ENCODE measurements at regions not wholly inside any gene's neighbourhood (a gene's known extent, or its start where the extent isn't known, plus 50 kb on each side); places are given as distances from the start of the nearest gene placed in this dataset.

GRCh38 chr2:9122367-9122766 lies 84.2 kb upstream of the ASAP2 start:
- POLR2A ChIA-PET (ENCODE audit: partially characterized antibody), result no interaction called here

More at GRCh38 chr2:9122367-9122766, 84.2 kb upstream of the ASAP2 start:
- DNase-seq (ENCODE audit: low read depth in 1 of 2, low spot score in 2 of 2) (no peak), FAIRE-seq (no peak)
- TF ChIP-seq JUN (IDR thresholded peaks at IDR 0.05; ENCODE audit: low read depth, low read length), result no peak
- no peak for TF ChIP-seq MAX (IDR thresholded peaks at IDR 0.05)
- no peak for TF ChIP-seq SIN3A (conservative IDR thresholded peaks at IDR 0.05 in 1 of 2, IDR thresholded peaks at IDR 0.05 in 1 of 2; ENCODE audit: low read depth in 1 of 2, low read length in 2 of 2)
- no peak for TF ChIP-seq SUZ12 (IDR thresholded peaks at IDR 0.05; ENCODE audit: low read length)
- CTCF ChIA-PET (ENCODE audit: partially characterized antibody), result interaction anchor here (0.7 kb wide), 1 partner anchor 15 kb away, joined by 3 read pairs; no protein-coding TSS in a partner anchor
- Histone ChIP-seq H3K18ac (ENCODE audit: extremely low read depth, low read length) (no peak overlapping the region), H2BK5ac (ENCODE audit: low read depth, low read length) (no peak overlapping the region), H3K9ac (replicated peaks in 1 of 4; ENCODE audit: extremely low read depth in 1 of 4, low read depth in 3 of 4, low read length in 3 of 4) (no peak overlapping the region), H3K4ac (replicated peaks; ENCODE audit: insufficient read length, low read depth, low read length) (no peak overlapping the region), H2BK20ac (ENCODE audit: low read length) (no peak overlapping the region), H2AK5ac (ENCODE audit: low read depth, low read length) (no peak overlapping the region), H3K9me3 (ENCODE audit: insufficient read depth in 2 of 2, low read depth in 1 of 2, low read length in 1 of 2) (0 out of 4 replicates have a peak, but pooled peaks cover 0 to 6% of the 10 kb centered on the region in 2 experiments), H2BK120ac (replicated peaks; ENCODE audit: low read depth, low read length) (no peak overlapping the region), H3K79me1 (ENCODE audit: low read depth, low read length) (no peaks in the 10 kb centered on the region), H3K14ac (ENCODE audit: insufficient read length) (no peak overlapping the region), H3K56ac (replicated peaks; ENCODE audit: insufficient read length, low read depth, low read length) (no peak overlapping the region), H4K91ac (replicated peaks; ENCODE audit: insufficient read length, low read length) (no peak overlapping the region), H3K23ac (ENCODE audit: insufficient read length) (no peak overlapping the region), H3K27ac (ENCODE audit: low read depth, low read length) (no peak overlapping the region), H2BK12ac (ENCODE audit: low read depth, low read length) (no peak overlapping the region), H3K23me2 (ENCODE audit: low read depth, low read length) (no peaks in the 10 kb centered on the region; the same call in 1 of the 2 replicates), H4K5ac (ENCODE audit: insufficient read length, low read depth, low read length) (no peak overlapping the region), H3K4me2 (ENCODE audit: insufficient read depth in 1 of 2, low read depth in 2 of 2, low read length in 2 of 2) (no peak overlapping the region), H4K20me1 (replicated peaks in 1 of 2; ENCODE audit: control insufficient read depth in 1 of 2, insufficient read depth in 2 of 2, low read length in 2 of 2) (no peaks in the 10 kb centered on the region), H3K4me3 (ENCODE audit: extremely low read depth in 1 of 4, insufficient read depth in 2 of 4, low read depth in 3 of 4, low read length in 4 of 4) (no peak overlapping the region), H3K79me2 (ENCODE audit: control insufficient read depth in 1 of 2, insufficient read depth in 2 of 2, low read length in 2 of 2) (no peaks in the 10 kb centered on the region), H4K8ac (ENCODE audit: extremely low read depth, insufficient read depth, low read length) (no peak overlapping the region), H3K36me3 (ENCODE audit: control insufficient read depth in 2 of 4, insufficient read depth in 4 of 4, low read length in 3 of 4) (no peaks in the 10 kb centered on the region), H2AFZ (ENCODE audit: low read length) (no peak overlapping the region), H3K27me3 (replicated peaks in 1 of 4; ENCODE audit: control insufficient read depth in 3 of 4, extremely low read depth in 1 of 4, insufficient read depth in 3 of 4, low read length in 3 of 4) (no peaks in the 10 kb centered on the region; a peak in 1 of 7 replicates), H2BK15ac (ENCODE audit: low read length) (no peak overlapping the region), H3K4me1 (replicated peaks in 1 of 4; ENCODE audit: control insufficient read depth in 3 of 4, insufficient read depth in 4 of 4, low read length in 3 of 4) (no peaks in the 10 kb centered on the region)
- WGBS, 2 experiments (ENCODE audit: extremely low coverage in 1 of 2, insufficient coverage in 1 of 2, insufficient read length in 1 of 2, insufficient replicate concordance in 2 of 2, low coverage in 1 of 2, low lambda C conversion rate in 2 of 2, missing lambda C conversion rate in 1 of 2), result 88% methylated on average over 8 of the region's 8 CpGs; no CpG with 5 or more reads in 1 of the 2 experiments

Measured in H1 (cell line).